ENCODE measurements at regions not wholly inside any gene's neighbourhood (a gene's known extent, or its start where the extent isn't known, plus 50 kb on each side); places are given as distances from the start of the nearest gene placed in this dataset.
A peak's percentile ranks its signal among the peaks of the same experiment; 100 is the strongest.
"Not testable (repeated sequence)": the region's sequence is repeated elsewhere in the genome, so short reads cannot be mapped to it uniquely, and the experiment has no call there.

GRCh38 chr3:15851735-15852134 is 54.0 kb upstream of the ANKRD28 start:
- no peak for DNase-seq (ENCODE audit: low spot score)

GRCh38 chr3:15858547-15859506 is 61.0 kb upstream of the ANKRD28 start:
- peak; percentile 19 for DNase-seq (ENCODE audit: low spot score)

DNA sequence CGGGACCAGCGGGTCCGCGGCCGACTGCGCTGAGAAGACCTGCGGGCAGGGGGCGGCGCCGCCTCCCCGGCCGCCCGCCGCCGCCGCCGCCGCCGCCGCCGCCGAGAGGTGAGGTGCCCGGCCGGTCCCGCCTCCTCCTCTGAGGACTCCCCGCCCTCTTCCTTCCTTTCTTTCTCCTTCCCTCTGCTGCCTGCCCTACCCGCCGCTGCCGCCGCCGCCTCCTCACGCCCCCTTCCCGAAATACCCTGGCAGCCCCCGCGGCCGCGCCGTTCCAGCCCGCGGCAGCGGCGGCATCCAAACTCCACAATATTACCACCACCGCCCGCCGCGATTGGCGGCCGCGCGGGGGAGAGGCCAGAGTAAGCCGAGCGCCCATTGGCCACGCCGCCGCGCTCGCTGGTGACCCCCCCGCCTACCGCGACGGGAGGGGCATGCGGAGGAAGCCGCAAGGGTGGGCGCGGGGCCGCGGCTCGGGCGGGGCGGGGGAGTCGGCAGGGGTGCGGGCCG is 61.8 kb upstream of the ANKRD28 start:
- peak; percentile 83 for DNase-seq (ENCODE audit: low spot score)

GRCh38 chr3:15860014-15860934 is 62.5 kb upstream of the ANKRD28 start:
- DNase-seq (ENCODE audit: low spot score): peak; percentile 49

DNA sequence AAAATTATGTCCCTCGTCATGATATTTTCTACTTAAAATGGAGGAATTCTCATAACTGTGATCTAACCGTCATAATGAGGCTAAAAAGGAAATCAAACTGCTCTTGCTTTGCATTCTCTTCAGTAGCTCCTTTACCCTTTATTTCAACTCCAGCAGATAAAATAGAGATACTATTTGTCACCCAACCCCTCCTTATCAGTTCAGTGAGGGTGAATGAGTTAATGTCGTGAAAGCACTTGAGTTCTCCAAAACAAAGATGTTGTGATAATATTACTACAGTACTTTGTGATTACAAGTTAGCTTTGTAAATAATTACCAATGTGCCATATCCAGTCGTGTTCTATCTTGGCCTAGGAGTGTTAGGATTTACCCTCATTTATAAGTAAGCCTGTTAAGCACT is 63.4 kb upstream of the ANKRD28 start:
- no peak for DNase-seq (ENCODE audit: low spot score)

DNA sequence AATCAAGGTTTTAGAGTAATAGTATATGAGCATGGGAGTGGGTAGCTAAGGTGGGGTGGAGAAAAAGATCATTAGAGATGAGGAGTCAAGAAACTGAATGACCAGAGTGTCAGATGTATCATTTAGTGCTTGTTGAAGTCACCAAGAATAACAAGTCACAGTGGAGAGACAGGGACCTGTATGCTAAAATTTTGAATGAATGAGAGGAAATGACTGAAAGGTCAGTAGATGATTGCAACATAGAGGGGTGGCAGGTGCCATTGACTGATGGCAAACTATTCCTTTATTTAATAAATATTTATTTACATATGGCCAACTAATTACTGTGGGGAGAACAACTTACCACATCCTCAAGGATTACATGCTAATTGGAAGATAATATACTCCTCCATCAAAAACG is 75.0 kb upstream of the ANKRD28 start:
- no peak for DNase-seq (ENCODE audit: low spot score)

- no peak for DNase-seq (ENCODE audit: low spot score)
Measured at GRCh38 chr3:15873415-15873814, 75.6 kb upstream of the ANKRD28 start.

GRCh38 chr3:15875016-15875689 is 77.4 kb upstream of the ANKRD28 start:
- DNase-seq (ENCODE audit: low spot score): no peak

DNA sequence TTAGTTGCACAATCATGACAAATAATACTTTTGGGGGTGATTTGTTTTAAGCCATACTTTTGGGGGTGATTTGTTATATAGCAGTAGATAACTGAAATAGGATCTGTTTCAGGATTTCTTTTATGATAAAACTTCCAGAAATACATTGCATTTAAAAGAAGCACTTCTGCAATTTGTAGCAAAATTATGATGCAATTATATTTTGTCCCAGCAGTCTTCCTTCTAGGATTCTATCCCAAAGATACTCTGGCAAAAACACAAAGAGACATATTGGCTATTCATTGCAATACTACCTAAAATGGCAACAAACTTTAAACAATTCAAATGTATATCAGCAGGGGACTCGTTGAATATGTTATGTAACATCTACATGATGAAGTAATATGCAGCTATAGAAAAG is 78.9 kb upstream of the ANKRD28 start:
- DNase-seq (ENCODE audit: low spot score): no peak

GRCh38 chr3:15877813-15878212 is 80.0 kb upstream of the ANKRD28 start:
- no peak for DNase-seq (ENCODE audit: low spot score)

GRCh38 chr3:15879787-15880186 is 82.0 kb upstream of the ANKRD28 start:
- not testable (repeated sequence) for DNase-seq (ENCODE audit: low spot score)

GRCh38 chr3:15882577-15882976 is 84.8 kb upstream of the ANKRD28 start:
- no peak for DNase-seq (ENCODE audit: low spot score)

GRCh38 chr3:15884132-15884531 is 86.4 kb upstream of the ANKRD28 start:
- DNase-seq (ENCODE audit: low spot score): no peak

- no peak for DNase-seq (ENCODE audit: low spot score)
Measured at GRCh38 chr3:15886521-15886920, 88.7 kb upstream of the ANKRD28 start.

GRCh38 chr3:15887261-15887660 is 89.5 kb upstream of the ANKRD28 start:
- no peak for DNase-seq (ENCODE audit: low spot score)

DNA sequence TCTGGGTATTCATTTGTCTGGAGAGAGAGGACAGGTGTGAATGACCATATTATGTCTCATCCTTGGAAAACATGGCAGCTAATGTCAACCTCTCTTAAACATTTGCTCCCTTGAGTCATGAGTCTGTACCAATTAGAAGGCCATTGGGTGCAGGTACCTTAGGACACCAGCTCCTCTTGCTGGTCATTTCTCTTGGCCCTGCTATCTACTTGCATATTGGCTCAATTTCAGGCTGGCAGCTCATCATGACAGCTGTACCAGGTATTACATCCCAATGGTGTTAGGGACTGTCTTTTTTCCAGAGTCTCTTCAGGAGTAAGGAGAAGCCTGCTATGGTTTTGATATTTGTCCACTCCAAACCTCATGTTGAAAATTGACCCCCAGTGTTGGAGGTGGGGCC is 92.2 kb upstream of the ANKRD28 start:
- no peak for DNase-seq (ENCODE audit: low spot score)

DNA sequence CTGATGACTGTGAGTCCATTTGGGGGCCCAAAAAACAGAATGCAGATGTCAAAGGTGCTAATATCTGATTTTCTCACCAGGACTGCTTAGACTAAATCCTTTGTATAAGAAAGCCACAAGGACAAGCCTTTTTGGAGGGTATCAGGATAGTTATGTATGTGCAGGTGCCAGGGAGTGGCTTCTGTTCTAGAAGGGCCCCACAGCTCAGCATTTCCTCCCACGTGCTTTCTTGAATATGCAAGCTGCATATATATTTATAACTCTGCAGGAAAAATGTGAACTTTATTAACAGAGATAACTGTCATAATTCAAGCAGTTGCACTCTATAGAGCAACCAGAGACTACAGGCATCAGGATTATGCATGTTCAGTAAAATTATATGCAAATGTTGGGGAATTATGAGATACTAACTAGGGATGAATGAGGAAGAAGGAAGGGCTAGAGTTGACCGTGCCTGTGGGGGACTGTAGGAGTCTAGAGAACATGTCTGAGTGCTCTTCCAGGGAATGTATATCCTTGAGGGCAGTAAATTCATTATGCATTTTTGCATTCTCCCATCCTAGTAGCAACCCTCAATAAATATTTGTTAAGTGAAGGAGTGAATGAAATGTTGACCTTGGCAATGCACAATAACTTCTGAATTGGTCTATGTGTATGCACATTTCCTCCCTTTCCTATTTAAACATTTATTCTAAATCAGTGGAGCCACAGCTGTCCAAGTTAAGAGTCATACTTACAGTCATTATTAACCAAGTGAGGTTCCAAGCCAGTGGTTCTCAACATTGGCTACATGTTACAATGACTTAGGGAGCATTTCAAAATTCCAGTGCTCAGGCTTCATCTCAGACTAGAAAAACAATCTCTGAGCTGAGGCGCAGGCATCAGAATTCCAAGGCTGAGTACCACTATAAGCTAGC is 94.8 kb upstream of the ANKRD28 start:
- no peak for DNase-seq (ENCODE audit: low spot score)

DNA sequence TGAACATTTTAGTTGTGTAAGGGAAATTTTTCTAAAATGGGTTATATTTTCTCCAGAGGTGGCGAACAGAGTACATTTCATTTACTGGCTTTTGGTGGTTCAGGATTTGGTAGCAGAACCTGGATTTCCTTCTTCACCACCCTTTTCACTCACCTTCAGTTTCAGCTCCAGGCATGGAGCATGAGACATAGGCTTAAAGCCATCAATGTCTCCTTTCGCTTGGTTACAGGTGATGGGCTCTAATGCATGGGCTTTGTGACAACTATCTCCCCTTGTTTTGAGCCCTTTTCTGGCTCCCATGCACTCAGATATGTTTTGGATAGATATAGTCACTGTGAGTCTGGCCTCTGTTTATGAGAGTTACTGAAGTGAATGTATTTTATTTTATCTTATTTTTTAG is 96.6 kb upstream of the ANKRD28 start:
- DNase-seq (ENCODE audit: low spot score): no peak

DNA sequence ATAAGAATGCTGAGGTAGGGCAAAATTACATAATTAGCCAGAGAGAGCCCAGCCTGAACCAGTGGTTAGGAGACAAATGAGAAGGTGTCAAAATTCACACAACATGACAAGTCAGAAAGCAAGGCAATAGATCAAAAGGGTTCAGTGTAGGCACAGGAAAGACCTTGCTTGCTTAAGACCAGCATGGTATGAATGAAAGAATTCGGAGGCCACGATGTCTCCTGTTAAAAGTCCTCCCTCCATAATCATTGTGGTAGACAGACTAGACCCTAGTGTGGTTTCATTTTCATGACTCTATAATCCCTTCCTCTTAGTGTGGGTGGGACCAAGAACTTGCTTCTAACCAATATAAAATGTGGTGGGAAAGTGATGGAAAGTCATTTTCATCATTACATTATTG is 98.7 kb upstream of the ANKRD28 start:
- no peak for DNase-seq (ENCODE audit: low spot score)

GRCh38 chr3:15899388-15899787 is 101.6 kb upstream of the ANKRD28 start:
- no peak for DNase-seq (ENCODE audit: low spot score)

- peak; percentile 23 for DNase-seq (ENCODE audit: low spot score)
Measured at GRCh38 chr3:15903164-15903563, 105.4 kb upstream of the ANKRD28 start.

Data from pons (tissue), 1 donor.